ENCODE measurements at regions not wholly inside any gene's neighbourhood (a gene's known extent, or its start where the extent isn't known, plus 50 kb on each side); places are given as distances from the start of the nearest gene placed in this dataset.

DNA sequence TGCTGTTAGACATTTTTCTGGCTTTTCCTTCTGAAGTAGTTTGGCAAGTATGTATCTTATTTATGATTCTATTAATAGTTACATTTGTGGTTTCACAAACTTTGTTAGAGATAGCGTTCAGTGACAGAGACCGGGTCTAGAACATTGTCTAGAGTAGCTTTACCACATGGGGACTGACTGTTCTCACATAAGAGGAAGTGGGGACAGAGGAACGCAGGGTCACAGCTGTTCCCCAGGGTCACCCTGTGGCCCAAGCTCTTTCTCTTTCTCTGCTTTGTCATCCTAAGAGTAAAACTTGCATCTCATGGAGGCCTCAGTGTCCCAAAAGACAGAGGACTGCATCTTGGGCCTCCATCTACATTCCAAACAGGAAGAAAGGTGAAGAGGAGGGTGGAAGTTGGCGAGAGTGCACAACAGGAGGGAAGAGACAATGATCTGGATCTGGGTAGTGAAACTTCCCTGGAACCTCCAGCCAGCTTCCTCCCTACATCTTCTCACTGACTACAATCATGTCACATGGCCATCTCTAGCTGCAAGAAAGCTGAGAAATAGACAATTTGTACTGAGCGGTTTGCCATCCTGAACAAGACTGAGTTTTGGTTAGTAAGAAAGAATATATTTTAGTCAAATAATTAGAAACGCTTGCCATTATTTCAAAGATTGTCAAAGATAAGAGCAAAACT, 645.8 kb upstream of the ARID1B start:
- H3K36me3 ChIP-seq: no peaks in the 10 kb centered on the region
- no peaks in the 10 kb centered on the region for H3K9me3 ChIP-seq
- TF ChIP-seq EP300 (IDR thresholded peaks at IDR 0.05; ENCODE audit: low read depth): no peak
- no peak for TF ChIP-seq POLR2A (IDR thresholded peaks at IDR 0.05)
- TF ChIP-seq, protein P1, sequence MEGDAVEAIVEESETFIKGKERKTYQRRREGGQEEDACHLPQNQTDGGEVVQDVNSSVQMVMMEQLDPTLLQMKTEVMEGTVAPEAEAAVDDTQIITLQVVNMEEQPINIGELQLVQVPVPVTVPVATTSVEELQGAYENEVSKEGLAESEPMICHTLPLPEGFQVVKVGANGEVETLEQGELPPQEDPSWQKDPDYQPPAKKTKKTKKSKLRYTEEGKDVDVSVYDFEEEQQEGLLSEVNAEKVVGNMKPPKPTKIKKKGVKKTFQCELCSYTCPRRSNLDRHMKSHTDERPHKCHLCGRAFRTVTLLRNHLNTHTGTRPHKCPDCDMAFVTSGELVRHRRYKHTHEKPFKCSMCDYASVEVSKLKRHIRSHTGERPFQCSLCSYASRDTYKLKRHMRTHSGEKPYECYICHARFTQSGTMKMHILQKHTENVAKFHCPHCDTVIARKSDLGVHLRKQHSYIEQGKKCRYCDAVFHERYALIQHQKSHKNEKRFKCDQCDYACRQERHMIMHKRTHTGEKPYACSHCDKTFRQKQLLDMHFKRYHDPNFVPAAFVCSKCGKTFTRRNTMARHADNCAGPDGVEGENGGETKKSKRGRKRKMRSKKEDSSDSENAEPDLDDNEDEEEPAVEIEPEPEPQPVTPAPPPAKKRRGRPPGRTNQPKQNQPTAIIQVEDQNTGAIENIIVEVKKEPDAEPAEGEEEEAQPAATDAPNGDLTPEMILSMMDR (IDR thresholded peaks at IDR 0.05): no peak
- no peak for TF ChIP-seq POLR2AphosphoS5 (IDR thresholded peaks at IDR 0.05)
- no peak overlapping the region for H3K4me3 ChIP-seq
- H3K4me1 ChIP-seq: no peaks in the 10 kb centered on the region
- intact Hi-C loops (cut with DNase I; ENCODE audit: low total_unique reads): no loop called here
- no peak overlapping the region for H3K27ac ChIP-seq
- in situ Hi-C loops (cut with MboI; ENCODE audit: low pct_ligation_motif_present in 1 of 4, low pct_unique_long_range_greater_than_20kb in 1 of 4, low sequenced_read_pairs in 3 of 4): no loop called here
- H3K27me3 ChIP-seq: no peaks in the 10 kb centered on the region
- DNase-seq: peak; percentile 14
- WGBS, 2 donors (ENCODE audit: low coverage in 1 of 2): 73 to 76% methylated on average over 6 of the region's 6 CpGs

DNA sequence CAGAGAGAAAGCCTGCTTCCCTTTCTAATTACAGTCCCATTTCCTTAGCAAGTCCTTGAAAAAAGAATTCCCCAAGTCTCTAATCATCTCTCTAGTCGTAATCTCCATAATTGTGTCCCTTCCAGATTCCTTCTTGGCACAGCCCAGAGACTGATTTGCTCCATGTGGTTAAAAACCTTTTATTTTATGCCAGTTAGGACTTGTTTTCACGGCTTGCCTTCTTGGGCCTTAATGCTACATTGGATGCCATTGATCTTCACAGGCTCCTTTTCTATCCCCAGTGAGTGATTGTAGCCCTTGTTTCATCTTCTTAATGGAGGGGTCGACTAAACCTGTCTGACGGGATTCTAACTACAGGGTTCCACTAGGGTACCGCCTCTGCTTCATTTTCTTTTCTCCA, 650.6 kb upstream of the ARID1B start:
- no peak for TF ChIP-seq POLR2AphosphoS5 (IDR thresholded peaks at IDR 0.05)
- TF ChIP-seq, protein P1 (IDR thresholded peaks at IDR 0.05): no peak
- no peak for TF ChIP-seq POLR2A (IDR thresholded peaks at IDR 0.05)
- no peak for TF ChIP-seq EP300 (IDR thresholded peaks at IDR 0.05; ENCODE audit: low read depth)
- H3K27ac ChIP-seq: no peak overlapping the region
- H3K27me3 ChIP-seq: no peaks in the 10 kb centered on the region
- no peak for DNase-seq
- in situ Hi-C loops (cut with MboI; ENCODE audit: low pct_ligation_motif_present in 1 of 4, low pct_unique_long_range_greater_than_20kb in 1 of 4, low sequenced_read_pairs in 3 of 4): no loop called here
- 72 to 84% methylated on average over 5 of the region's 5 CpGs for WGBS, 2 donors (ENCODE audit: low coverage in 1 of 2)
- intact Hi-C loops (cut with DNase I; ENCODE audit: low total_unique reads): no loop called here
- H3K36me3 ChIP-seq: no peaks in the 10 kb centered on the region
- H3K4me1 ChIP-seq: no peaks in the 10 kb centered on the region
- H3K9me3 ChIP-seq: no peaks in the 10 kb centered on the region
- no peak overlapping the region for H3K4me3 ChIP-seq

DNA sequence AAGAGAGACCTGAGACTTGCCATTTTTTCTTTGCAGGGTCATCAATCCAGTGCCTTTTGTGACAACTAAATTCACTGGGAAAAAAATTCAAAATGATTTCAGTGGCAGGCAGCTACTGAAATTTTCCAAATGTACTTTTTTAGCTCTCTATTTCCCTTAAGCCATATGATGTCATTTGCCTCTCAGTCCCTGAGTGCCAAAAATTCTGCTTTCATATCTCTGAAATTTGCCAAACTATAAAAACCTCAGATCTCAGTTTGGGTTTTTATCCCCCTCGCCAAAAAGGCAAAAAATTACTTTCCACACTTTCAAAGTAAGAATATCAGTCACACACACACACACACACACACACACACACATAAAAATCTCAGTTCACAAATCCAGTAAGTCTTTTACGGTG, 651.3 kb upstream of the ARID1B start:
- Histone ChIP-seq H3K4me1 (no peaks in the 10 kb centered on the region), H3K27ac (no peak overlapping the region), H3K4me3 (no peak overlapping the region), H3K27me3 (no peaks in the 10 kb centered on the region), H3K36me3 (no peaks in the 10 kb centered on the region), H3K9me3 (no peaks in the 10 kb centered on the region)
- intact Hi-C loops (cut with DNase I; ENCODE audit: low total_unique reads): no loop called here
- TF ChIP-seq EP300 (IDR thresholded peaks at IDR 0.05; ENCODE audit: low read depth) (no peak), POLR2A (IDR thresholded peaks at IDR 0.05) (no peak), POLR2AphosphoS5 (IDR thresholded peaks at IDR 0.05) (no peak)
- TF ChIP-seq, protein P1 (IDR thresholded peaks at IDR 0.05): no peak
- in situ Hi-C loops (cut with MboI; ENCODE audit: low pct_ligation_motif_present in 1 of 4, low pct_unique_long_range_greater_than_20kb in 1 of 4, low sequenced_read_pairs in 3 of 4): no loop called here
- WGBS, 2 donors (ENCODE audit: low coverage in 1 of 2): 67 to 77% methylated on average over 2 of the region's 2 CpGs
- DNase-seq: no peak

DNA sequence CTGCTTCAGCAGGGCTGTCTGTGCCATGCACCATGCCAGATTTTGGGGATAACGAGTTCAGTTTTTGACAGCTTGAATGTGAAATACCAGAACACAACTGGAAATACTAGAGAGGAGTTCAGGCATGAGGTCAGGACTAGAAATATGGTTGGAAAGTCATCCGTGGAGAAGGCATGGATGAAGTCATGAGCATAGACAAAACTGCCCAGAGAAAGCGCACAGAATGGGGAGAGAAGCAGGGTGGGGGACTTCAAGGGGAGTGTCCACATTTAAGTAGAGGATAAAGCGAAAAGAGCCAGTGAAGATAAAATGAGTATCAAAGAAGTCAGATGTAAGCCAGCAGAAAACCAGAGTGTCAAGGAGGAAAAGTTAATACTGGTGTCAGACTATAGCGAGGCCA, 653.4 kb upstream of the ARID1B start:
- in situ Hi-C loops (cut with MboI; ENCODE audit: low pct_ligation_motif_present in 1 of 4, low pct_unique_long_range_greater_than_20kb in 1 of 4, low sequenced_read_pairs in 3 of 4): loop anchor here in 1 of 4 donors (25.0 kb wide), 1 partner anchor 786 kb away; no protein-coding TSS in a partner anchor
- 83 to 90% methylated on average over 4 to 5 of the region's 5 CpGs for WGBS, 2 donors (ENCODE audit: low coverage in 1 of 2)

More for the DNA sequence above, 653.4 kb upstream of the ARID1B start:
- Histone ChIP-seq H3K27ac (no peak overlapping the region), H3K27me3 (no peaks in the 10 kb centered on the region), H3K9me3 (no peaks in the 10 kb centered on the region), H3K4me3 (no peak overlapping the region), H3K36me3 (no peaks in the 10 kb centered on the region), H3K4me1 (no peaks in the 10 kb centered on the region)
- DNase-seq: no peak
- intact Hi-C loops (cut with DNase I; ENCODE audit: low total_unique reads): no loop called here
- TF ChIP-seq POLR2AphosphoS5 (IDR thresholded peaks at IDR 0.05): no peak
- TF ChIP-seq, protein P1 (IDR thresholded peaks at IDR 0.05): no peak
- no peak for TF ChIP-seq POLR2A (IDR thresholded peaks at IDR 0.05)
- TF ChIP-seq EP300 (IDR thresholded peaks at IDR 0.05; ENCODE audit: low read depth): no peak
